ENCODE measurements at regions not wholly inside any gene's neighbourhood (a gene's known extent, or its start where the extent isn't known, plus 50 kb on each side); places are given as distances from the start of the nearest gene placed in this dataset.

GRCh38 chr7:84452618-84453017 lies 258.0 kb upstream of the SEMA3A start (continued):
- no peak for TF ChIP-seq ZNF462 (CRISPR knock-in tag; IDR thresholded peaks at IDR 0.05)
- TF ChIP-seq CREB1 (CRISPR knock-in tag; IDR thresholded peaks at IDR 0.05; ENCODE audit: low read depth): no peak

- no peak overlapping the region for H3K4me2 ChIP-seq
- no peak for ATAC-seq
- Mint-ChIP-seq H3K4me1 (peaks cover 5% of the 10 kb centered on the region; the same call in 2 of the 3 replicates), H3K4me3 (no peak overlapping the region), H3K27me3 (ENCODE audit: insufficient read depth, low read depth, poor library complexity) (no peaks in the 10 kb centered on the region), H3K9me3 (peaks cover 7% of the 10 kb centered on the region; the same call in 2 of the 3 replicates), H3K36me3 (ENCODE audit: low read depth) (peaks cover 3% of the 10 kb centered on the region; the same call in 1 of the 3 replicates), H3K27ac (no peak overlapping the region)
- no peaks in the 10 kb centered on the region for H3K79me2 ChIP-seq (replicated peaks; ENCODE audit: insufficient read depth)
- DNase-seq (ENCODE audit: low spot score): no peak
- no peaks in the 10 kb centered on the region for H3K27me3 ChIP-seq (ENCODE audit: insufficient read depth)
- H4K20me1 ChIP-seq (replicated peaks; ENCODE audit: insufficient read depth): no peaks in the 10 kb centered on the region
- H3K4me3 ChIP-seq: no peak overlapping the region
- H3K9me2 ChIP-seq (ENCODE audit: insufficient read depth): no peaks in the 10 kb centered on the region; the same call in 1 of the 2 replicates
- H3K27ac ChIP-seq (ENCODE audit: low read depth): no peak overlapping the region
- no peaks in the 10 kb centered on the region for H3K36me3 ChIP-seq (ENCODE audit: insufficient read depth)
- no peak overlapping the region for H2AFZ ChIP-seq
- H3F3A ChIP-seq (replicated peaks; ENCODE audit: low read depth): no peaks in the 10 kb centered on the region
- H3K4me1 ChIP-seq (ENCODE audit: insufficient read depth): no peaks in the 10 kb centered on the region
- TF ChIP-seq ZNF462 (CRISPR knock-in tag; IDR thresholded peaks at IDR 0.05) (no peak), CREB1 (CRISPR knock-in tag; IDR thresholded peaks at IDR 0.05; ENCODE audit: low read depth) (no peak), JUNB (IDR thresholded peaks at IDR 0.05; ENCODE audit: unreplicated experiment) (no peak), CTCF (conservative IDR thresholded peaks at IDR 0.05; ENCODE audit: low read depth in 2 of 2) (no peak), STAT1 (IDR thresholded peaks at IDR 0.05; ENCODE audit: unreplicated experiment) (no peak), POLR2AphosphoS5 (IDR thresholded peaks at IDR 0.05; ENCODE audit: low read depth) (no peak), ETS1 (IDR thresholded peaks at IDR 0.05) (no peak)
Observed at GRCh38 chr7:84450772-84451171, 256.2 kb upstream of the SEMA3A start.

Measured in GM23338 (cell line).